ENCODE measurements at regions not wholly inside any gene's neighbourhood (a gene's known extent, or its start where the extent isn't known, plus 50 kb on each side); places are given as distances from the start of the nearest gene placed in this dataset.

GRCh38 chr6:45830441-45831139 lies 185.1 kb downstream of the CLIC5 start:
- no peak for DNase-seq (ENCODE audit: low spot score)

DNA sequence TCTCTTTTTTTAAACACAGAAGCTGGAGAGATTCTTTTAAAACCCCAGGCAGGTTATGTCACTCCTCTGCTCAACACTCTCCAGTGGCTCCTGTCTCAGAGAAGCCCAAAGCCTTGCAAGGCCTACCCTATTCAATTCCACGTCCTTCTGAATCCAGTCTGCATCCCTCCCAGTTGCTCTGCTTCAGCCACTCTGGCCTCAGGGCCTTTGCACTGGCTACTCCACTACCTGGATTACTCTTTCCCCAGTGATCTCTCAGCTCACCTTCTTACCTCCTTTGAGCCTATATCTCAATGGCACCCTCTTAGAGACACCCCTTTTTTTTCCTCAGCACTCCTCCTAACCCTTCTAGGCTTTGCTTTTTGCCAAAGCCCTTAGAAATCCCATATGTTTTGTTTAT lies 185.8 kb downstream of the CLIC5 start:
- DNase-seq (ENCODE audit: low spot score): no peak

DNA sequence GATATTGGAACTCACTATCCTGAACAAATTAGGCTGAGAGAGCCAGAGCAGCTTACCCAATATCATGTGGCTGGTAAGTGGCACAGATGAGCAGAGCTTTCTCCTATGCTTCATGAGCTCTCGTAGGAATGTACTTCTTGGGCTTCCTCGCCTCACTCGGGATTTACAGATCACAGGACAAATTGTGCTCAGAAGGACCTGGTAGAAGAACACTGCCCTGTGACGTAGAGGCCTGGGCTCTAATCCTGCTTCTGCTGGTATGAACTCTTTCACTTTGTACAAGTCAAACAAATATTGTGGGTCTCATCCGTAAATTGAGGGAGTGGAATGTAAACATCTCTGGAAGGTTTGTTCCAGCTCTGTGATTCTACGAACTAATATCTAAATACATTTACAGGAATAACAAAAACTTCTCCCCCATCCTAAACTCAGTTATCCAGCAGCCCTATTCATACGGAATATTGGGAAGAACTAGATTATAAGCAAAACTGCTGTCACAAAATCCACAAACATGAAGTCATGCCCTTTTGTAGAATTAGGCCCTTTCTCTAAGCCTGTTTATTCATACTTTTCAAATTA lies 187.6 kb downstream of the CLIC5 start:
- no peak for DNase-seq (ENCODE audit: low spot score)

GRCh38 chr6:45822873-45823272 lies 192.8 kb downstream of the CLIC5 start:
- no peak for DNase-seq (ENCODE audit: low spot score)

DNA sequence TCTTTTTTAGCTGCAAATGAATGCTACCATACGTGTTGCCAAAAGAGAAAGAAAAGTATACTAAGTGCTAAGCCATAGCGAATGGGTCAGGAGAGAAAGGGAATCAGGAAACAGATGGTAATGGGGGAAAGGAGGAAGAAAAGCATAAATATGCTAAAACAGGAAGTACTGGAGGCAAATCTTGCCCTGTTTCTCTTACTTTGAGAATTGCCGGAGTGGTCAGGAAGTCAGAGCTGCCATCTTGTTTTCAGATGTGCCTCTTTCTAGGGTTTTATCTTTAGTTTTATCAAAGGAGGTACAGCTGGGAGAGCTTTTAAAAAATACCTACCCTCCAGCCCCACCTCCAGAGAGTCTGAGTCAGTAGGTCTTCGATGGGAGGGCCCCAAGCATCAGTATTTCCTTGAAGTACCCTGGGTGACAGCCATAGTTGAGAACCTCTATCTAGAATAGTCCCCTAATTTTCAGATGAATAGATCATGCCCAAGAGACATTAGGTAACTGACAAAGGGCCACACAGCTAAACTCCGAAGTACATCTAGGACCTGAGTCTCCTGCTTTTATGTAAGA lies 193.3 kb downstream of the CLIC5 start:
- DNase-seq (ENCODE audit: low spot score): no peak

GRCh38 chr6:45818655-45819054 lies 197.0 kb downstream of the CLIC5 start:
- no peak for DNase-seq (ENCODE audit: low spot score)

DNA sequence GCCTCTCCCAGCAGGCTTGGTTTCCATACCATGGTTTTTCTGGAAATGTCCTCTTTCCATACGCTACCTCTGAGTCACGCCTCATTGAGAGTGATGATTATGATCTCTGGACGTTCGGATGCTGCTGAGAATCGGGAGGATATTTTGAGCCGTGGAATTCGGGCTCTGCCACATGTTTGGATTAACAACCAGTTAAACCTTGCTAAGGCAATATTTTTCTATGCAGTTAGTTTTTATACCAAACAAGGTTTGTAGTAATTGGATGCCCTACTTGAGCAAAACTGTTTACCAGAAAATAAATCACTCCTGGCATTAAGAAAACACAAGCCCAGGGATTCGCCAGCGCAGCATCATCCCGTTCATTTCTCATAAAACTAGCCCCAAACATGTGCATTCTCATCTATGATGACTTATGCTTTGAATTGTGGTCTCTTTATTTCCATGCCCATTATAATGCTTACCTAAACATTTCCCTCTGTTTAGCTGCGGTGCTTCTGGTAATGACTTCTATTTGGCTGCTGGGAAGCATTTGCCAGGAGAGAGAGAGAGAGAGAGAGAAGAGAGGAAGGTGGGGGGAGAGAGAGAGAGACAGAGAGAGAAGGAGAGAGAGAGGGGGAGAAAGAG lies 198.9 kb downstream of the CLIC5 start:
- DNase-seq (ENCODE audit: low spot score): no peak

GRCh38 chr6:45815466-45816125 lies 200.1 kb downstream of the CLIC5 start:
- no peak for DNase-seq (ENCODE audit: low spot score)

GRCh38 chr6:45814772-45815171 lies 200.9 kb downstream of the CLIC5 start:
- DNase-seq (ENCODE audit: low spot score): no peak

GRCh38 chr6:45813943-45814342 lies 201.7 kb downstream of the CLIC5 start:
- DNase-seq (ENCODE audit: low spot score): no peak

- no peak for DNase-seq (ENCODE audit: low spot score)
These were observed 202.7 kb downstream of the CLIC5 start for GRCh38 chr6:45812922-45813321.

DNA sequence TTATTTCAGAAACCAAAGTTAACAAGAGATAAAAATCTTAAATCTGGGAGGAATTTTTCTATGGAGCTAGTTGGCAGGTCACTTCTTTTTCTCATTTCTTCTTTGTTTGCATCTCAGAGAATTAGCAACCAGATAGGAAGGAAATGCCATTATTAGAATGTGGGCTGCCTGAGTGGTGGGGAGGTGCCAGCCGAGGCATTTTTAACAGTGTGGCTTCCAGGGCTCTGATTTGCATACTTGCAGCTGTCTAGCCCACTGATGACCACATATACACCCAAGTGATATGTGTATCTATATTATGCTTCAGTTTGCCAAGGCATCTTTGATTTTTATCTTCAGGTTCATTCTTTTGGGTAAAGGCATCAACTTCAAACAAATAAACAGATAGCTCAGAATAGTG lies 206.7 kb downstream of the CLIC5 start:
- no peak for DNase-seq (ENCODE audit: low spot score)

GRCh38 chr6:45808042-45808645 lies 207.5 kb downstream of the CLIC5 start:
- no peak for DNase-seq (ENCODE audit: low spot score)

- no peak for DNase-seq (ENCODE audit: low spot score)
These were observed 208.2 kb downstream of the CLIC5 start for GRCh38 chr6:45807311-45808041.

- no peak for DNase-seq (ENCODE audit: low spot score)
These were observed 209.5 kb downstream of the CLIC5 start for GRCh38 chr6:45806172-45806571.

- no peak for DNase-seq (ENCODE audit: low spot score)
These were observed 212.6 kb downstream of the CLIC5 start for GRCh38 chr6:45803071-45803470.

DNA sequence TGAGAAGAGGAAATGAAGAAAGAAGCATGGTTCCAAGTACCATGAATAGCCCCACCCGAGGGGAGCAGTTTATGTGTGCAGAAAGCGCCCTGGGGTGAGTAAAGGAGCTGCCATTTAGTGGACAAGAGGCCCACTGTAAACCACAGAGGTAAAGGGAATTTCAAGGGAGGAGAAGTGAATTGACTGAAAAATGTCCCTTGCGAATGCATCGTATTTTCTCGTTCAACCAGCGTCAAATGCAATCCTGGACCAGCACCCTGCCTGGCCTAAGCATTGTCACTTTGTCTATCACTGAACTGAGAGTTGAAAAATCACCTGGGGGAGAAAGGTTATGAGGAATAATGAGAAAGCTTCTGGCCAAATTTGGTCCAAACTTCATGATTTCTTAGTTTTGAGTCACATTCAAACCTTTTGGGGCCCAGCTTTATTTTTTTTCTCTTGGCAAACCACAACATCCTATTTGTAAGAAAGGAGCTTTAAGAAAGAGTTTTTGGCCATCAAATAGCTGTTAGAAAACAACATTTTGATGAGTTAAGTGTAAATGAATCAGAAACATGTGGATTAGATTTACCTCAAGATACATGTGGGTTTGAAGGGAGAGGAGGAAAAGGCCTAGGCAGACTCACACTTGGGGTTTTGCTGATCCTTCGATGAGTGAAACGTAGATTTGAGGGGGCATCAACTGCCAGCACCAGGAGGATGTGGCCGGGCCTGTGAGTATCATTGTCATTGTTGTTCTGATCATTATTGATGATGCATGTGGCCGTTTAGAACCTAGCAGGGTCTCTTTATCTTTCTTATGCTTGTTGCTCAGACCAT lies 214.0 kb downstream of the CLIC5 start:
- DNase-seq (ENCODE audit: low spot score): no peak

DNA sequence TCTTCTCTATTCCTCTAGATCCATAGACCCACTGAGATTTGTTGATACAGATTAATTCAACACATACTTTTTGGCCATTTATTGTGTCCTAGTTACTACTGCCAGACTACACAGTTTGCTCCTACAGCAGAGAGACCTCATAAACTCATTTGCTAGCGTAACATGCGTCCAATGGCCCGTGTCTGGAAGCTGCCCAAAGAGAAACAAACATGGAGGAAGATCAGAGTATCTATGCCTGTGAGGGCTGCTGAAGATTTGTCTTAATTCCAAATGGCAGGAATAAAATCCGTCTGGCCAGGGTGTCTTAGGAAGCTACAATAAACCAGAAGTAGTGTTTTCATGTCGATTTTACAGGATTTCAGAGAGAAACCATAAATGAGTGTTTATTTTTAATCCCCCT lies 214.7 kb downstream of the CLIC5 start:
- no peak for DNase-seq (ENCODE audit: low spot score)

- no peak for DNase-seq (ENCODE audit: low spot score)
These were observed 220.0 kb downstream of the CLIC5 start for GRCh38 chr6:45795678-45796077.

- no peak for DNase-seq (ENCODE audit: low spot score)
These were observed 221.2 kb downstream of the CLIC5 start for GRCh38 chr6:45794465-45794864.
